Naive thymus-derived CD4-positive, alpha-beta T cell (primary cell): ENCODE measurements at regions not wholly inside any gene's neighbourhood (a gene's known extent, or its start where the extent isn't known, plus 50 kb on each side); places are given as distances from the start of the nearest gene placed in this dataset.

ENCODE experiments used
- ATAC-seq: fragments of 150-1000 bp; cut with Tn5 transposase; 2 replicates; pipeline ENCODE4 v1.10.0; 2021; ENCODE audit warnings: mild to moderate bottlenecking, moderate library complexity
- CTCF ChIA-PET: fragments of 350-600 bp; sonication (Branson Sonifier 250); formaldehyde crosslinking; loops from one replicate; lab custom pipeline; 2021; ENCODE audit warnings: antibody characterized with exemption; lab: Charles Lee
- POLR2A ChIA-PET: fragments of 350-600 bp; sonication (Branson Sonifier 250); formaldehyde crosslinking; loops from one replicate; lab custom pipeline; 2021; ENCODE audit warnings: antibody characterized with exemption, inconsistent platforms; lab: Charles Lee
- DNase-seq, 9 donors: peaks; one replicate each; pipeline versions ENCODE4 v3.0.0 to v3.0.0-alpha.2; 2020 to 2022; ENCODE audit warnings: mixed read lengths in 1 of 9
- H3K27ac ChIP-seq: one replicate; pipeline ENCODE4 v1.7.0; 2013; ENCODE audit warnings: mild to moderate bottlenecking, low read depth, low read length, moderate library complexity
- H3K27me3 ChIP-seq, 2 donors: one replicate each; pipeline ENCODE4 v1.7.0; 2013; ENCODE audit warnings: low read length in 2 of 2, mild to moderate bottlenecking in 2 of 2, moderate library complexity in 2 of 2; ENCODE audit not compliant: control insufficient read depth in 2 of 2, insufficient read depth in 2 of 2
- H3K36me3 ChIP-seq, 3 experiments: 1 replicate in 2 of 3; 2 replicates in 1 of 3; pipeline ENCODE4 v1.7.0; 2013; ENCODE audit warnings: low read length in 3 of 3, mild to moderate bottlenecking in 3 of 3, moderate library complexity in 1 of 3; ENCODE audit not compliant: insufficient read depth in 3 of 3, control insufficient read depth in 2 of 3
- H3K4me1 ChIP-seq, 2 donors: one replicate each; pipeline ENCODE4 v1.7.0; 2013; ENCODE audit warnings: low read length in 2 of 2, mild to moderate bottlenecking in 2 of 2, moderate library complexity in 1 of 2; ENCODE audit not compliant: control insufficient read depth in 2 of 2, insufficient read depth in 2 of 2
- H3K4me3 ChIP-seq: 2 replicates; pipeline ENCODE4 v1.7.0; 2013; ENCODE audit warnings: mild to moderate bottlenecking, low read length
- H3K9me3 ChIP-seq, 3 experiments: 1 replicate in 2 of 3; 2 replicates in 1 of 3; pipeline ENCODE4 v1.7.0; 2013; ENCODE audit warnings: low read length in 3 of 3; ENCODE audit not compliant: control insufficient read depth in 2 of 3
- H3K27ac Mint-ChIP-seq, 9 donors: one replicate each; pipeline ENCODE4 v1.8.0; 2020 to 2022; ENCODE audit warnings: mixed read lengths in 9 of 9, mild to moderate bottlenecking in 8 of 9, moderate library complexity in 5 of 9, inconsistent platforms in 2 of 9
- H3K27me3 Mint-ChIP-seq, 5 donors: one replicate each; pipeline ENCODE4 v1.8.0; 2021 to 2022; ENCODE audit warnings: mixed read lengths in 5 of 5, mild to moderate bottlenecking in 1 of 5
- H3K36me3 Mint-ChIP-seq, 5 donors: one replicate each; pipeline ENCODE4 v1.8.0; 2020 to 2022; ENCODE audit warnings: mixed read lengths in 5 of 5, mild to moderate bottlenecking in 3 of 5, inconsistent platforms in 1 of 5
- H3K4me1 Mint-ChIP-seq, 7 donors: one replicate each; pipeline ENCODE4 v1.8.0; 2020 to 2022; ENCODE audit warnings: mixed read lengths in 7 of 7, mild to moderate bottlenecking in 3 of 7, inconsistent platforms in 1 of 7
- H3K4me3 Mint-ChIP-seq, 10 donors: one replicate each; pipeline ENCODE4 v1.8.0; 2020 to 2022; ENCODE audit warnings: mild to moderate bottlenecking in 10 of 10, mixed read lengths in 10 of 10, moderate library complexity in 6 of 10, inconsistent platforms in 2 of 10
- H3K9me3 Mint-ChIP-seq, 11 donors: one replicate each; pipeline ENCODE4 v1.8.0; 2020 to 2022; ENCODE audit warnings: mixed read lengths in 11 of 11, mild to moderate bottlenecking in 4 of 11, inconsistent platforms in 1 of 11, moderate library complexity in 1 of 11
- intact Hi-C, 2 donors: fragments of 100-400 bp; cut with micrococcal nuclease; formaldehyde crosslinking; loops; one replicate each; pipeline ENCODE4 v1.15.1; 2023

DNA sequence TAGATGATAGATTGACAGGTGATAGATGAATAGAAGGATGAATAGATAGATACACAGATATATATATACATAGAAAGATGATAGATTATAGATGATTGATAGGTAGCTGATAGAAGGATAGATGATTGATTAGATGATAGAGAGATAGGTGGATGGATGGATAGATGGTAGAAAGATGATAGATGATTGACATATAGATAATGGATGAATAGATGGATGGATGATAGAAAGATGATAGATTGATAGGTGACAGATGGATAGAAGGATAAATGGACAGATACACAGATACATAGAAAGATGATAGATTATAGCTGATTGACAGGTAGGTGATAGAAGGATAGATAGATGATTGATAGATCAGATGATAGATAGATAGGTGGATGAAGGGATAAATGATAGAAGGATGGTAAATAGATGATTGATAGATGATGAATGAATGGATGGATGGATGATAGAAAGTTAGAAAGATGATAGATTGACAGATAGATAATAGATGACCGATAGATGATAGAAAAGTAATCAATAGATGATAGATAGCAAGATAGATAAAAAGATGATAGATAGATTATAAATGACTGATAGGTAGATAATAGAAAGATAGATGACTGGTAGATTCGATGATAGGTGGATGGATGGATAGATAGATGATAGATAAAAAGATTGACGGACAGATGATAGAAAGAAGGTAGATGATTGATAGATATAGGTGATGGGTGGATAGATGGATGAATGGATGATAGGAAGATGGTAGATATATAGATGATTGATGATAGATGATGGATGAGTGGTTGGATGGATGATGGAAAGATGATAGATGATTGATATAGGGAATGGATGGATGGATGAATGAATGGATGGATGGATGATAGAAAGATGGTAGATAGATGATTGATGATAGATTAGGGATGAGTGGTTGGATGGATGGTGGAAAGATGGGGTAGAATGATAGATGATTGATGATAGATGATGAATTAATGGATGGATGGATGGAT is 80.4 kb downstream of the MICALL2 start:
- Histone ChIP-seq H3K27me3 (no peaks in the 10 kb centered on the region), H3K4me3 (no peak overlapping the region), H3K4me1 (no peaks in the 10 kb centered on the region), H3K27ac (no peak overlapping the region), H3K9me3 (no peaks in the 10 kb centered on the region), H3K36me3 (no peaks in the 10 kb centered on the region)
- DNase-seq (no peak), ATAC-seq (no peak)
- intact Hi-C loops = no loop called here
- peaks cover 0 to 3% (median 0%) of the 10 kb centered on the region in 11 donors for H3K9me3 Mint-ChIP-seq
- POLR2A ChIA-PET = no interaction called here
- no peaks in the 10 kb centered on the region for H3K36me3 Mint-ChIP-seq
- no peak overlapping the region for H3K27ac Mint-ChIP-seq
- no peaks in the 10 kb centered on the region for H3K4me1 Mint-ChIP-seq
- H3K27me3 Mint-ChIP-seq = peaks cover 0 to 17% (median 4%) of the 10 kb centered on the region in 5 donors
- CTCF ChIA-PET = no interaction called here
- H3K4me3 Mint-ChIP-seq = no peak overlapping the region

DNA sequence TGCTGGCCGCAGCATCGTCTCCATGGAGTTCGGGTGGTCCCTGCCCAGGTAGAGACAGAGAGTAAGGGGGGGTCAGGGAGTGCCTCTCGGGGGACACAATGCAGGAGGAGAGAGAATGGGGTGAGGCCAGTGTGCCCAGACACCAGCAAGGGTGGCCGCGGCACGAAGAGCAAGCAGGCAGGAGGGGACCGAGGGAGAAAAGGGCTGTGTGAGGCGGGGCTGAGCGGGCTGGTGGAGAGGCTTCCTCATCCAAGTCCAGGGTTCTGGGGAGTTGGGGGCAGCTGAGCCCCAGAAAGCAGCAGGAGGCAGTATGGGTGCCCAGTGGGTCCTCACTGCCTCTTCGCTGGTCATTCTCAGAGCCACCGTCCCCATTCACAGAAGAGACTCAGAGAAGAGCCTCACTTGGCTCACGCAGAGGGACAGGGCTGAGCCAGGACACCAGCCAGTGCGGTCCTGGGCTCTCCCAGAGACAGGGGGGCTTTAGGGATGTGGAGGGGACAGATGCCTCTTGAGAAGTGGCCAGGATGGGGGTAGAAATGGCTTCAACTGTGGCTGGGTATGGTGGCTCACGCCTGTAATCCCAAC is 78.9 kb downstream of the MICALL2 start:
- H3K4me3 Mint-ChIP-seq = no peak overlapping the region
- peaks cover 0 to 6% (median 0%) of the 10 kb centered on the region in 11 donors for H3K9me3 Mint-ChIP-seq
- no peak overlapping the region for H3K27ac Mint-ChIP-seq
- no peak overlapping the region for H3K4me3 ChIP-seq
- no peak overlapping the region for H3K27ac ChIP-seq
- no peak for ATAC-seq
- H3K4me1 Mint-ChIP-seq = peaks cover 0 to 6% (median 0%) of the 10 kb centered on the region in 7 donors
- no peak for DNase-seq
- H3K36me3 Mint-ChIP-seq = peaks cover 0 to 6% (median 0%) of the 10 kb centered on the region in 5 donors
- no peaks in the 10 kb centered on the region for H3K36me3 ChIP-seq
- H3K27me3 Mint-ChIP-seq = peaks cover 0 to 20% (median 12%) of the 10 kb centered on the region in 5 donors
- ChIA-PET POLR2A (no interaction called here), CTCF (no interaction called here)
- H3K4me1 ChIP-seq = no peaks in the 10 kb centered on the region
- H3K27me3 ChIP-seq = peaks cover 0 to 3% of the 10 kb centered on the region in 2 donors
- intact Hi-C loops = no loop called here
- no peaks in the 10 kb centered on the region for H3K9me3 ChIP-seq

DNA sequence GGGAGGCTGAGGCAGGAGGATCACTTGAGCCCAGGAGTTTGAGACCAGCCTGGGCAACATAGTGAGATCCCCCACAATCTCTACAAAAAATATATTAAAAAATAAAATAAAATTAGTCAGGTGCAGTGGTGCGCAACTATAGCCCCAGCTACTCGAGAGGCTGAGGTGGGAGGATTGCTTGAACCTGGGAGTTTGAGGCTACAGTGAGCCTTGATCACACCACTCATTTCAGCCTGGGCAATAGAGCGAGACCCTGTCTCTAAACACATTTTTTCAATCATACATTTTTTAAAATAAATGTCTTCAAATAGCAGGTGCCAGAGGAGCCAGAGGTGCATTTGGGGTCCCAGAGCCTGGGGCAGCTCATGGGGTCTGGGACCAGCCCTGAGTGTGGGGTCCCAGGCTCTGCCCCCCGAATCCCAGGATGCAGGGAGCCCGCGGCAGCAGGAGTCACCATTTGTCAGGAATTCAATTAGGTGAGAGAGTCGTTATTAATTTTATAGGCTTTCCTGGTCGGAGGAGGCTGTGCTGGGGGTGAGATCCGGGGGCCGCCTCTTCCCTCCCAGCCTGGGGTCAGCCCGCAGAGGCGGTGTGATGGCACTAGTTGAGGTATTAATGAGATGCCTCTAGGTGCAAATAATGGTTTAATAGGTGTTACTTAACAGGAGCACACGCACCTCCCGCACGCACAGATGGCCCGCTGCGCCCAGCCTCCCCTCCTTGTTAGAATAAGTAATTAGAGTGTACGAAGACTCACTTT is 78.3 kb downstream of the MICALL2 start:
- Histone ChIP-seq H3K9me3 (no peaks in the 10 kb centered on the region), H3K4me3 (no peak overlapping the region), H3K27ac (no peak overlapping the region), H3K27me3 (peaks cover 0 to 3% of the 10 kb centered on the region in 2 donors), H3K4me1 (no peaks in the 10 kb centered on the region), H3K36me3 (no peaks in the 10 kb centered on the region)
- CTCF ChIA-PET = no interaction called here
- H3K36me3 Mint-ChIP-seq = peaks cover 0 to 6% (median 0%) of the 10 kb centered on the region in 5 donors
- H3K9me3 Mint-ChIP-seq = peaks cover 0 to 6% (median 0%) of the 10 kb centered on the region in 11 donors
- H3K4me3 Mint-ChIP-seq = no peak overlapping the region
- no peak for ATAC-seq
- no peak for DNase-seq
- H3K4me1 Mint-ChIP-seq = peaks cover 0 to 6% (median 0%) of the 10 kb centered on the region in 7 donors
- POLR2A ChIA-PET = no interaction called here
- intact Hi-C loops = no loop called here
- H3K27me3 Mint-ChIP-seq = peaks cover 0 to 19% (median 12%) of the 10 kb centered on the region in 5 donors
- H3K27ac Mint-ChIP-seq = no peak overlapping the region

DNA sequence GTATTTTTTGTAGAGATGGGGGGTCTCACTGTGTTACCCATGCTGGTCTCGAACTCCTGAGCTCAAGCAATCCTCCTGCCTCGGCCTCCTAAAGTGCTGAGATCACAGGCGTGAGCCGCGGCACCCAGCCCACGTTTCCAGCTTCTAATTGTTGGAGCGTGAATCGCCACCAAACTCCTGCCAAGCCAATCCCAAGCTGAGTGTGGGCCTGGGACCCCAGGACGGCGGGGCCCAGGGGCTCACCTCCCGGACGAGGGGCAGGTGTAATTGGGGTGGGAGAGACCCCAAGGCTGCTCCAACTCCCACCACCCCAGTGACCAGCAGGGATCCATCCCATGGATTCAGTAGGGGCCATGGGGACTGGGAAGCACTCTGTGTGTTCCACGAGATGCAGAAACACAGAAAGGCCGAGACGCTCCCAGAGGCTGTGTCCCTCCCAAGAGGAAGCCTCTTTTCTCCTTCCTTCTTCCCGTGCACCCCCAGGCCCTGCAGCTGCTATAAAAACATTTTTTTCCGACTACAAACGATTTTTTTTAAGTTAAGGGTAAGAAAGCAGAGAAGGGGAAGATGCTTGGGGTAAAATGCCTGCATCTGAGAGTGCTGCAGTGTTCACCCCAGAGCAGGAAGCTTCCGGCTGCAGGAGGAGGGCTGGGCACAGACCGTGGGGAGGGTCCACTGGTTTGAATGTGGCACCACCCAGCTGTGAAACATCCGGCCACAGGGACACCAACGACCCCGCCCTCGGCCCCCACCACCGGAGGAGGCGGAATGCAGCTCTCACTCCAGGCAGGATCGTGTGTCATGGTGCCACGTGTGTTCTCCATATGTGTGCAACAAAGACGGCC is 76.5 kb downstream of the MICALL2 start:
- Histone ChIP-seq H3K9me3 (no peaks in the 10 kb centered on the region), H3K27ac (no peak overlapping the region), H3K36me3 (no peaks in the 10 kb centered on the region), H3K27me3 (peaks cover 0 to 3% of the 10 kb centered on the region in 2 donors), H3K4me3 (no peak overlapping the region), H3K4me1 (no peaks in the 10 kb centered on the region)
- ChIA-PET POLR2A (no interaction called here), CTCF (no interaction called here)
- Mint-ChIP-seq H3K9me3 (peaks cover 0 to 6% (median 0%) of the 10 kb centered on the region in 11 donors), H3K4me3 (no peak overlapping the region), H3K27ac (no peak overlapping the region), H3K4me1 (peaks cover 0 to 6% (median 0%) of the 10 kb centered on the region in 7 donors), H3K27me3 (peaks cover 0 to 19% (median 12%) of the 10 kb centered on the region in 5 donors), H3K36me3 (peaks cover 0 to 6% (median 0%) of the 10 kb centered on the region in 5 donors)
- DNase-seq (no peak), ATAC-seq (no peak)
- intact Hi-C loops = no loop called here

DNA sequence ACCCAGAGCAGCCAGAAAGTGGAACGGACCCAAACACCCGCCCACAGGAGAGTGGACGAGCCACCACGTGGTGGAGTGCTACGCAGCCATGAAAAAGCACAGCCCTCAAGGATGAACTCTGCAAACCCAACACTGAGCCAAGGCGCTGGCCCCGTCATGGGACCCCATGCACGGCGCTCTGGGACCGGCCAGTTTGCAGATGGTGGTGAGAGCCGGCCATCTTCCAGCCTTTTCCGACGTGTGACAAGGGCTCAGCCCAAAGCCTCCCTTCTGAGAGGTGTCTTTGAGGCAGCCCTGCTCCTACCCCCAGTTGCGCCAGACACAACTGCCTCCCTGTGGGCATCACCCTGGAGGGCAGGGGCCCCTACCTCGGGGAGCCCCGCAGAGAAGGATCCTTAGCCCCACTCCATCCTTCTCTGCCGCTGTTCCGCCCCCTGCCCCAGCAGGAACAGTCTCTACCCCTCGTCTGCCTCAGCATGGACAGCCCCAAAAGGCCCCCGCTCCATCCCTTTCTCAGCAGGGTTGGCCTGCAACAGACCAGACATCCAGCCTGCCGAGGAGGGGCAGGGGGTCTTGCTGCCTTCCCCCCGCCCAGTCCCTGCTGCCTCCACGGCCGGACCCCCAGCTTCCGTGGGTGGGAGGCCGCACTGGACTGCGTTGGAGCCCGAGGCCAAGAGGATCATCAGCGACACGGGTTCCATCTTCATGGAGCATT is 75.7 kb downstream of the MICALL2 start:
- Mint-ChIP-seq H3K27me3 (peaks cover 0 to 21% (median 12%) of the 10 kb centered on the region in 5 donors), H3K9me3 (peaks cover 0 to 6% (median 0%) of the 10 kb centered on the region in 11 donors), H3K4me3 (no peak overlapping the region), H3K27ac (no peak overlapping the region), H3K4me1 (peaks cover 0 to 6% (median 0%) of the 10 kb centered on the region in 7 donors), H3K36me3 (peaks cover 0 to 6% (median 0%) of the 10 kb centered on the region in 5 donors)
- no peaks in the 10 kb centered on the region for H3K4me1 ChIP-seq
- ATAC-seq (no peak), DNase-seq (no peak)
- CTCF ChIA-PET = no interaction called here
- POLR2A ChIA-PET = no interaction called here
- peaks cover 0 to 3% of the 10 kb centered on the region in 2 donors for H3K27me3 ChIP-seq
- H3K36me3 ChIP-seq = no peaks in the 10 kb centered on the region
- H3K27ac ChIP-seq = no peak overlapping the region
- H3K4me3 ChIP-seq = no peak overlapping the region
- H3K9me3 ChIP-seq = no peaks in the 10 kb centered on the region
- intact Hi-C loops = no loop called here
